ENCODE measurements at regions not wholly inside any gene's neighbourhood (a gene's known extent, or its start where the extent isn't known, plus 50 kb on each side); places are given as distances from the start of the nearest gene placed in this dataset.
A peak's percentile ranks its signal among the peaks of the same experiment; 100 is the strongest.

- DNase-seq, result no peak
Observed at GRCh38 chr4:144202081-144202480, 61.6 kb upstream of the GYPA start.

GRCh38 chr4:144203155-144203554 lies 62.6 kb upstream of the GYPA start:
- no peak for DNase-seq

- no peak for DNase-seq
Observed at GRCh38 chr4:144204431-144204830, 63.9 kb upstream of the GYPA start.

GRCh38 chr4:144206711-144207110 lies 66.2 kb upstream of the GYPA start:
- DNase-seq, result no peak

- no peak for DNase-seq
Observed at GRCh38 chr4:144208074-144208473, 67.6 kb upstream of the GYPA start.

- DNase-seq, result no peak
Observed at GRCh38 chr4:144209491-144209890, 69.0 kb upstream of the GYPA start.

GRCh38 chr4:144213371-144213770 lies 72.9 kb upstream of the GYPA start:
- DNase-seq, result no peak

- no peak for DNase-seq
Observed at GRCh38 chr4:144223149-144223548, 82.6 kb upstream of the GYPA start.

- peak; percentile 32 for DNase-seq
Observed at GRCh38 chr4:144223661-144224060, 83.1 kb upstream of the GYPA start.

- DNase-seq, result no peak
Observed at GRCh38 chr4:144259285-144259684, 118.8 kb upstream of the GYPA start.

GRCh38 chr4:144267084-144267483 lies 126.6 kb upstream of the GYPA start:
- no peak for DNase-seq

- DNase-seq, result no peak
Observed at GRCh38 chr4:144280688-144281087, 140.2 kb upstream of the GYPA start.

GRCh38 chr4:144283526-144283925 lies 143.0 kb upstream of the GYPA start:
- no peak for DNase-seq

- no peak for DNase-seq
Observed at GRCh38 chr4:144284026-144284425, 143.5 kb upstream of the GYPA start.

GRCh38 chr4:144288011-144288903 lies 147.7 kb upstream of the GYPA start:
- no peak for DNase-seq

- DNase-seq, result no peak
Observed at GRCh38 chr4:144289667-144290428, 149.3 kb upstream of the GYPA start.

- no peak for DNase-seq
Observed at GRCh38 chr4:144291164-144291563, 150.6 kb upstream of the GYPA start.

- no peak for DNase-seq
Observed at GRCh38 chr4:144294211-144294610, 153.7 kb upstream of the GYPA start.

- no peak for DNase-seq
Observed at GRCh38 chr4:144295286-144295995, 154.9 kb upstream of the GYPA start.

- DNase-seq, result no peak
Observed at GRCh38 chr4:144296941-144297340, 156.4 kb upstream of the GYPA start.

- DNase-seq, result no peak
Observed at GRCh38 chr4:144298519-144298918, 158.0 kb upstream of the GYPA start.

- peak; percentile 10 for DNase-seq
Observed at GRCh38 chr4:144300616-144301015, 160.1 kb upstream of the GYPA start.
